ENCODE measurements at regions not wholly inside any gene's neighbourhood (a gene's known extent, or its start where the extent isn't known, plus 50 kb on each side); places are given as distances from the start of the nearest gene placed in this dataset.

DNA sequence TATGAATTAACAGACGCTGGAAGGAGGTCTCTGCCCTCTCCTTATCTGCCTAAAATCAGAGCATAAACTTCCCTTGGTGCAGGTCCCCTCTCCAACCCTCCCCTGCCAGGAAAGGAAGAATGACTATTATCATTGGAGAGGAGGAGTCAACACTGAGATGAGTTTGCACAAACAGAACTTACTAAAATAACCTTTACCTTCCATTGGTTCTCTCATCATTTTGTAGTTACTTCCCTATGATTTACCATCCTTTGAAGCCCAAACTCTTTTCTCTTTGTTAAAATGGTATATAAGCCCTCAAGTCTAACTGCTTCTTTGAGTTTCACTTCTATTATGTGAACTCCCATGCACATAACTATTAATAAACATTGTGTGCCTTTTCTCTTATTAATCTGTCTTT lies 64.2 kb upstream of the EEA1 start:
- WGBS, 2 experiments (ENCODE audit: extremely low coverage in 1 of 2, insufficient coverage in 1 of 2, insufficient read length in 1 of 2, insufficient replicate concordance in 2 of 2, low coverage in 1 of 2, low lambda C conversion rate in 2 of 2, missing lambda C conversion rate in 1 of 2), result 69% methylated on average over 1 of the region's 1 CpG; no CpG with 5 or more reads in 1 of the 2 experiments
- FAIRE-seq (no peak), DNase-seq (ENCODE audit: low read depth in 1 of 2, low spot score in 2 of 2) (no peak)
- no peak overlapping the region for H2BK12ac ChIP-seq (ENCODE audit: low read depth, low read length)
- no peak overlapping the region for H3K4me3 ChIP-seq (ENCODE audit: extremely low read depth in 1 of 4, insufficient read depth in 2 of 4, low read depth in 3 of 4, low read length in 4 of 4)
- H2BK20ac ChIP-seq (ENCODE audit: low read length), result no peak overlapping the region
- H3K4me2 ChIP-seq (ENCODE audit: insufficient read depth in 1 of 2, low read depth in 2 of 2, low read length in 2 of 2), result no peak overlapping the region
- H3K79me2 ChIP-seq (ENCODE audit: control insufficient read depth in 1 of 2, insufficient read depth in 2 of 2, low read length in 2 of 2), result no peaks in the 10 kb centered on the region
- H3K56ac ChIP-seq (replicated peaks; ENCODE audit: insufficient read length, low read depth, low read length), result no peak overlapping the region
- H3K14ac ChIP-seq (ENCODE audit: insufficient read length), result no peak overlapping the region
- peaks cover 4 to 8% of the 10 kb centered on the region in 2 experiments; a peak in 2 of 4 replicates for H3K9me3 ChIP-seq (ENCODE audit: insufficient read depth in 2 of 2, low read depth in 1 of 2, low read length in 1 of 2)
- H3K36me3 ChIP-seq (ENCODE audit: control insufficient read depth in 2 of 4, insufficient read depth in 4 of 4, low read length in 3 of 4), result no peaks in the 10 kb centered on the region
- H3K4me1 ChIP-seq (replicated peaks in 1 of 4; ENCODE audit: control insufficient read depth in 3 of 4, insufficient read depth in 4 of 4, low read length in 3 of 4), result no peaks in the 10 kb centered on the region
- no peak overlapping the region for H3K4ac ChIP-seq (replicated peaks; ENCODE audit: insufficient read length, low read depth, low read length)
- H4K5ac ChIP-seq (ENCODE audit: insufficient read length, low read depth, low read length), result no peak overlapping the region
- no peaks in the 10 kb centered on the region for H3K23me2 ChIP-seq (ENCODE audit: low read depth, low read length)
- POLR2A ChIA-PET (ENCODE audit: partially characterized antibody), result no interaction called here
- H4K8ac ChIP-seq (ENCODE audit: extremely low read depth, insufficient read depth, low read length), result no peak overlapping the region
- H3K18ac ChIP-seq (ENCODE audit: extremely low read depth, low read length), result no peak overlapping the region
- CTCF ChIA-PET (ENCODE audit: partially characterized antibody), result interaction anchor here (1.2 kb wide), 1 partner anchor 251 kb away, joined by 3 read pairs; no protein-coding TSS in a partner anchor
- no peak overlapping the region for H2BK15ac ChIP-seq (ENCODE audit: low read length)
- no peak overlapping the region for H3K27ac ChIP-seq (ENCODE audit: low read depth, low read length)
- no peaks in the 10 kb centered on the region for H3K79me1 ChIP-seq (ENCODE audit: low read depth, low read length)
- no peak overlapping the region for H2AK5ac ChIP-seq (ENCODE audit: low read depth, low read length)
- no peak overlapping the region for H3K23ac ChIP-seq (ENCODE audit: insufficient read length)
- H4K20me1 ChIP-seq (replicated peaks in 1 of 2; ENCODE audit: control insufficient read depth in 1 of 2, insufficient read depth in 2 of 2, low read length in 2 of 2), result no peaks in the 10 kb centered on the region
- H2AFZ ChIP-seq (ENCODE audit: low read length), result no peak overlapping the region
- no peak overlapping the region for H2BK5ac ChIP-seq (ENCODE audit: low read depth, low read length)
- H3K9ac ChIP-seq (replicated peaks in 1 of 4; ENCODE audit: extremely low read depth in 1 of 4, low read depth in 3 of 4, low read length in 3 of 4), result no peak overlapping the region
- H2BK120ac ChIP-seq (replicated peaks; ENCODE audit: low read depth, low read length), result no peak overlapping the region
- H4K91ac ChIP-seq (replicated peaks; ENCODE audit: insufficient read length, low read length), result no peak overlapping the region
- no peaks in the 10 kb centered on the region for H3K27me3 ChIP-seq (replicated peaks in 1 of 4; ENCODE audit: control insufficient read depth in 3 of 4, extremely low read depth in 1 of 4, insufficient read depth in 3 of 4, low read length in 3 of 4)
- TF ChIP-seq SUZ12 (IDR thresholded peaks at IDR 0.05; ENCODE audit: low read length), result no peak
- TF ChIP-seq SIN3A (conservative IDR thresholded peaks at IDR 0.05 in 1 of 2, IDR thresholded peaks at IDR 0.05 in 1 of 2; ENCODE audit: low read depth in 1 of 2, low read length in 2 of 2), result no peak
- TF ChIP-seq BACH1 (IDR thresholded peaks at IDR 0.05; ENCODE audit: low read length), result no peak
- TF ChIP-seq JUND (IDR thresholded peaks at IDR 0.05; ENCODE audit: low read length), result no peak
- TF ChIP-seq CBX5 (IDR thresholded peaks at IDR 0.05; ENCODE audit: low read depth, low read length), result no peak
- TF ChIP-seq ASH2L (IDR thresholded peaks at IDR 0.05; ENCODE audit: low read length), result no peak
- no peak for TF ChIP-seq HDAC2 (IDR thresholded peaks at IDR 0.05; ENCODE audit: borderline replicate concordance in 1 of 2, low read depth in 2 of 2, low read length in 2 of 2)

All from H1 (cell line).